ENCODE measurements at regions not wholly inside any gene's neighbourhood (a gene's known extent, or its start where the extent isn't known, plus 50 kb on each side); places are given as distances from the start of the nearest gene placed in this dataset.

DNA sequence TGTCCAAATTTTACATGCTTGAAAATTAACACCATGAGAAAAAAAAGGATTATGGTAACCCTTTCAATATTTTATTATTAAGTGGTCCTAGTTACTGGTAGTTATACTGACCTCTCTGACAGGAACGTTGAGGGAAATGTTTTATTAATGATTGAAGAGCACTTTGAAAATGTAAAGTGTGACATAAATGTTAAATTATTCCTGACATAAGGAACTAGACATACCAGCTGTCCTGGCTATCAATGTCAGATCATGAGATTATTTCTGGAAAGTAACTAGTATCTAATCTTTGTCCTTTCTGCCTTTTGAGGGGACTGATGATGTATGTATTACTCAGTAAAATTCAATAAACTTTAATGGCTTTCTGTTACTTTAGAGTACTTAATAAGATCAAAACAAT, 1538.5 kb upstream of the CDH6 start:
- Histone ChIP-seq H3K9ac (no peak overlapping the region), H2AFZ (ENCODE audit: low read depth) (no peak overlapping the region), H3K27me3 (ENCODE audit: insufficient read depth, low read depth) (no peaks in the 10 kb centered on the region), H3K36me3 (ENCODE audit: insufficient read depth) (no peaks in the 10 kb centered on the region), H3K27ac (no peak overlapping the region), H3K4me2 (no peak overlapping the region), H4K20me1 (ENCODE audit: insufficient read depth) (no peaks in the 10 kb centered on the region), H3K4me1 (ENCODE audit: low read depth, poor library complexity, severe bottlenecking) (no peaks in the 10 kb centered on the region), H3K4me3 (IDR thresholded peaks at IDR 0.05; ENCODE audit: insufficient read depth, low read depth, low read length) (no peak overlapping the region), H3K79me2 (ENCODE audit: insufficient read depth, low read depth) (no peaks in the 10 kb centered on the region)
- TF ChIP-seq, protein P1, sequence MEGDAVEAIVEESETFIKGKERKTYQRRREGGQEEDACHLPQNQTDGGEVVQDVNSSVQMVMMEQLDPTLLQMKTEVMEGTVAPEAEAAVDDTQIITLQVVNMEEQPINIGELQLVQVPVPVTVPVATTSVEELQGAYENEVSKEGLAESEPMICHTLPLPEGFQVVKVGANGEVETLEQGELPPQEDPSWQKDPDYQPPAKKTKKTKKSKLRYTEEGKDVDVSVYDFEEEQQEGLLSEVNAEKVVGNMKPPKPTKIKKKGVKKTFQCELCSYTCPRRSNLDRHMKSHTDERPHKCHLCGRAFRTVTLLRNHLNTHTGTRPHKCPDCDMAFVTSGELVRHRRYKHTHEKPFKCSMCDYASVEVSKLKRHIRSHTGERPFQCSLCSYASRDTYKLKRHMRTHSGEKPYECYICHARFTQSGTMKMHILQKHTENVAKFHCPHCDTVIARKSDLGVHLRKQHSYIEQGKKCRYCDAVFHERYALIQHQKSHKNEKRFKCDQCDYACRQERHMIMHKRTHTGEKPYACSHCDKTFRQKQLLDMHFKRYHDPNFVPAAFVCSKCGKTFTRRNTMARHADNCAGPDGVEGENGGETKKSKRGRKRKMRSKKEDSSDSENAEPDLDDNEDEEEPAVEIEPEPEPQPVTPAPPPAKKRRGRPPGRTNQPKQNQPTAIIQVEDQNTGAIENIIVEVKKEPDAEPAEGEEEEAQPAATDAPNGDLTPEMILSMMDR (conservative IDR thresholded peaks at IDR 0.05; ENCODE audit: low read depth, low read length): no peak

DNA sequence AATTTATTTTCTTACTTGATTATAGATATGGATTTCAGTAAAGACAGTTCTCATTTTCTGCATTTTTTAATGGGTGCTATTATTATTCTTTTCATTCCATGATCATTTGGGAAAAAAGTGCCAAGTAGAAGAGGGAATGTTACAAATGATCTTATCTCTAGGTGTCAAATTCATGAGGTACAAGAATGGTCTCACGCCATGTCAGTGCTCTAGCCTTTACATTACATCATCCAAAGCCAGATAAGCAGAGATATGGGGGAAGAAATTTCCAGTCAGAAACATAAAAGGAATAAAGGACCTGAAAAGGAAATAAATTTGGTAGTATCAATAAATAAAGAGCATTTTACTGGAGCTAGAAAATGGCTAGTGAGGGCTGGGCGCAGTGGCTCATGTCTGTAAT, 1544.2 kb upstream of the CDH6 start:
- Histone ChIP-seq H3K27ac (no peak overlapping the region), H3K9ac (no peak overlapping the region), H4K20me1 (ENCODE audit: insufficient read depth) (no peaks in the 10 kb centered on the region)

DNA sequence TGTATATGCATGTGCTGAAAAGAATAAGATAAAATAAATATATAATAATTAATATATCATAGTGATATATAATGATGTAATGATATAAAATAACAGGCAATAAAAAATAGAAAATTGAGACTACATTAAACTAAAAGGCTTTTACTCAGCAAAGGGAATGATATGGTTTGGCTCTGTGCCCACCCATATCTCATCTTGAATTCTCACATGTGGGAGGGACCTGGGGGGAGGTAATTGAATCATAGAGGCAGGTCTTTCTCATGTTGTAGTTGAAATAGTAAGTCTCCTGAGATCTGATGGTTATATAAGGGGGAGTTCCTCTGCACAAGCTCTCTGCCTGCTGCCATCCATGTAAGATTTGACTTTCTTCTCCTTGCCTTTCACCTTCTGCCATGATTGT, 1550.9 kb upstream of the CDH6 start:
- Histone ChIP-seq H3K4me1 (ENCODE audit: low read depth, poor library complexity, severe bottlenecking) (no peaks in the 10 kb centered on the region), H4K20me1 (ENCODE audit: insufficient read depth) (no peaks in the 10 kb centered on the region), H3K79me2 (ENCODE audit: insufficient read depth, low read depth) (no peaks in the 10 kb centered on the region), H3K27ac (no peak overlapping the region), H2AFZ (ENCODE audit: low read depth) (no peak overlapping the region), H3K27me3 (ENCODE audit: insufficient read depth, low read depth) (no peaks in the 10 kb centered on the region), H3K9ac (no peak overlapping the region), H3K4me2 (no peak overlapping the region), H3K4me3 (IDR thresholded peaks at IDR 0.05; ENCODE audit: insufficient read depth, low read depth, low read length) (no peak overlapping the region), H3K36me3 (ENCODE audit: insufficient read depth) (no peaks in the 10 kb centered on the region)
- TF ChIP-seq, protein P1 (conservative IDR thresholded peaks at IDR 0.05; ENCODE audit: low read depth, low read length): no peak

More for the DNA sequence above, 1544.2 kb upstream of the CDH6 start:
- H3K36me3 ChIP-seq (ENCODE audit: insufficient read depth): no peaks in the 10 kb centered on the region
- no peaks in the 10 kb centered on the region for H3K27me3 ChIP-seq (ENCODE audit: insufficient read depth, low read depth)
- no peak overlapping the region for H3K4me2 ChIP-seq
- TF ChIP-seq, protein P1 (conservative IDR thresholded peaks at IDR 0.05; ENCODE audit: low read depth, low read length): no peak
- no peak overlapping the region for H3K4me3 ChIP-seq (IDR thresholded peaks at IDR 0.05; ENCODE audit: insufficient read depth, low read depth, low read length)
- no peaks in the 10 kb centered on the region for H3K4me1 ChIP-seq (ENCODE audit: low read depth, poor library complexity, severe bottlenecking)
- H3K79me2 ChIP-seq (ENCODE audit: insufficient read depth, low read depth): no peaks in the 10 kb centered on the region
- H2AFZ ChIP-seq (ENCODE audit: low read depth): no peak overlapping the region

DNA sequence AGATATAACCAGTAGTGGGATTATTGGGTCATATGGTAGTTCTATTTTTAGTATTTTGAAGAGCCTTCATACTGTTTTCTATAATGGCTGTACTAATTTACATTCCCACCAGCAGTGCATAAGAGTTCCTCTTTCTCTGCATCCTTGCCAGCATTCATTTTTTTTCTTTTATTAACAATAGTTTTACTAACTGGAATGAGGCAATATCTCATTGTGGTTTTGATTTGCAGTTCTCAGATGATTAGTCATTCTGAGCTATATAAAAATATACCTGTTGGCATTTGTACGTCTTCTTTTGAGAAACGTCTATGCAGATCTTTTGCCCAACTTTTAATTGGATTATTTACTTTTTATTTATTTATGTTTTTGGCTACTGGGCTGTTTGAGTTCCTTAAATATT, 1579.3 kb upstream of the CDH6 start:
- Histone ChIP-seq H3K4me3 (IDR thresholded peaks at IDR 0.05; ENCODE audit: insufficient read depth, low read depth, low read length) (no peak overlapping the region), H2AFZ (ENCODE audit: low read depth) (no peak overlapping the region), H3K36me3 (ENCODE audit: insufficient read depth) (no peaks in the 10 kb centered on the region), H3K9ac (no peak overlapping the region), H4K20me1 (ENCODE audit: insufficient read depth) (no peaks in the 10 kb centered on the region), H3K79me2 (ENCODE audit: insufficient read depth, low read depth) (no peaks in the 10 kb centered on the region), H3K4me1 (ENCODE audit: low read depth, poor library complexity, severe bottlenecking) (no peaks in the 10 kb centered on the region), H3K27ac (no peak overlapping the region), H3K4me2 (no peak overlapping the region), H3K27me3 (ENCODE audit: insufficient read depth, low read depth) (no peaks in the 10 kb centered on the region)
- TF ChIP-seq, protein P1 (conservative IDR thresholded peaks at IDR 0.05; ENCODE audit: low read depth, low read length): no peak
